ENCODE measurements at regions not wholly inside any gene's neighbourhood (a gene's known extent, or its start where the extent isn't known, plus 50 kb on each side); places are given as distances from the start of the nearest gene placed in this dataset.
"Not testable (repeated sequence)": the region's sequence is repeated elsewhere in the genome, so short reads cannot be mapped to it uniquely, and the experiment has no call there.

- TF ChIP-seq ZBTB33 (CRISPR knock-in tag; IDR thresholded peaks at IDR 0.05); KAT7 (CRISPR knock-in tag; IDR thresholded peaks at IDR 0.05; ENCODE audit: borderline replicate concordance); NFIC (IDR thresholded peaks at IDR 0.05); POLR2AphosphoS2 (IDR thresholded peaks at IDR 0.05; ENCODE audit: low read length); POLR2G (IDR thresholded peaks at IDR 0.05; ENCODE audit: low read depth, low read length); FOXP1 (CRISPR knock-in tag; IDR thresholded peaks at IDR 0.05); CBX8 (IDR thresholded peaks at IDR 0.05; ENCODE audit: borderline replicate concordance, extremely low read depth, low read depth, low read length, poor library complexity, severe bottlenecking); ZC3H8 (IDR thresholded peaks at IDR 0.05); CREB1 (IDR thresholded peaks at IDR 0.05); CREB1 (CRISPR knock-in tag; IDR thresholded peaks at IDR 0.05); TARDBP (IDR thresholded peaks at IDR 0.05): not testable (repeated sequence)
Measured at GRCh38 chr10:35272401-35272800, 63.9 kb upstream of the CCNY start.
